ENCODE measurements at regions not wholly inside any gene's neighbourhood (a gene's known extent, or its start where the extent isn't known, plus 50 kb on each side); places are given as distances from the start of the nearest gene placed in this dataset.

DNA sequence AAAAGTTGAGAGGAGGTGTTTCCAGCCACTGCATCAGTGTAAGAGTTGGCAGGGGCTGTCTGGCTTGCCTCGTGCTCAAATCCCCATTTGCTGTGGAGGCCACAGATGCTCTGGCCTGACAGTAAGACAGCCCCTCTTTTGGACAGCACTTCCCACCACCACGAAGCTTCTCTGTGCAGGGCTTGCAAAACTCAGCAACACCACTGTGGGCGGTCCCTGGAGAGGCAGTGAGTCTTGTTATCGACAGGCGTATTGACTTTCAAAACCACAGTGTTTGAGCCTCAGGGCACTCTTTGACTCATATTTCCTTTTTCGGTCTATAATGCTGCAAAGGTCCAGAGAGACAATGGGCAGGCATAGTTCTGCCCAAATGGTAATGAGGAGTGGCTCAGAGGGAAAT, 539.5 kb downstream of the EBF1 start:
- no peak overlapping the region for H3K9ac ChIP-seq (ENCODE audit: insufficient read depth in 1 of 2, low read length in 2 of 2)
- no peak for ATAC-seq (ENCODE audit: insufficient read depth, low FRiP score)
- no peak overlapping the region for H3K4me3 ChIP-seq
- peak in 1 of 3 donors; percentile 6 for DNase-seq
- no peak overlapping the region for H3K27ac ChIP-seq (ENCODE audit: low read depth in 1 of 2, low read length in 1 of 2)
- H3K9me3 ChIP-seq (ENCODE audit: control insufficient read depth in 4 of 4, insufficient read depth in 3 of 4, low read length in 3 of 4) = no peaks in the 10 kb centered on the region
- 50 to 60% methylated on average over 6 of the region's 6 CpGs for WGBS, 2 donors
- no peaks in the 10 kb centered on the region for H3K36me3 ChIP-seq (ENCODE audit: control insufficient read depth in 4 of 4, insufficient read depth in 4 of 4, low read length in 4 of 4)
- TF ChIP-seq CTCF (IDR thresholded peaks at IDR 0.05; ENCODE audit: control extremely low read depth, extremely low read depth) = no peak
- H3K27me3 ChIP-seq (ENCODE audit: control insufficient read depth in 3 of 3, insufficient read depth in 3 of 3, low read length in 2 of 3) = no peaks in the 10 kb centered on the region
- H3K4me1 ChIP-seq (ENCODE audit: control insufficient read depth in 5 of 5, insufficient read depth in 5 of 5, low read length in 5 of 5) = peaks cover 0 to 2% (median 0%) of the 10 kb centered on the region in 5 donors

GRCh38 chr5:158559643-158560042, 540.1 kb downstream of the EBF1 start:
- ATAC-seq (ENCODE audit: insufficient read depth, low FRiP score) = no peak
- Histone ChIP-seq H3K4me1 (ENCODE audit: control insufficient read depth in 5 of 5, insufficient read depth in 5 of 5, low read length in 5 of 5) (peaks cover 0 to 2% (median 0%) of the 10 kb centered on the region in 5 donors), H3K36me3 (ENCODE audit: control insufficient read depth in 4 of 4, insufficient read depth in 4 of 4, low read length in 4 of 4) (no peaks in the 10 kb centered on the region), H3K4me3 (no peak overlapping the region), H3K9me3 (ENCODE audit: control insufficient read depth in 4 of 4, insufficient read depth in 3 of 4, low read length in 3 of 4) (no peaks in the 10 kb centered on the region), H3K27me3 (ENCODE audit: control insufficient read depth in 3 of 3, insufficient read depth in 3 of 3, low read length in 2 of 3) (no peaks in the 10 kb centered on the region), H3K9ac (ENCODE audit: insufficient read depth in 1 of 2, low read length in 2 of 2) (no peak overlapping the region), H3K27ac (ENCODE audit: low read depth in 1 of 2, low read length in 1 of 2) (no peak overlapping the region)
- no peak for TF ChIP-seq CTCF (IDR thresholded peaks at IDR 0.05; ENCODE audit: control extremely low read depth, extremely low read depth)
- WGBS, 2 donors = 93 to 95% methylated on average over 7 of the region's 7 CpGs
- no peak for DNase-seq

DNA sequence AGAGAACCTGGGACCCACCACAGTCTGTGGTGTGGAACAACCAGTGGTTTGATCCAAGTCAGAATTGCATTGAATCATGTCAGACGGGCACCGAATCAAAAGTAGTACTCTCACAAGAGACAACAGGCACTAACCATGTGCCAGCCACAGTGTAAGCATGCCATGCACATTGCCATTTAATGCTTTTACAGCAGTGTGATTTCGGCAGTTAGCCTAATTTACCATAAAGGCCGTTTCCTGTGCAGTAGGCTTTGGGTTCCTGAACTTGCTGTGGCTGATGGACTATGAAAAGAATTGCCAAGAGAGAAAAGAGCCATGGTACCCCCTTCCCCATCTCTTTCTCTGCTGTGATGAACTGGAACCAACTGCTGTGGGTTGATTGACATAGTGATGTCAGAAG, 540.6 kb downstream of the EBF1 start:
- peaks cover 0 to 2% (median 0%) of the 10 kb centered on the region in 5 donors for H3K4me1 ChIP-seq (ENCODE audit: control insufficient read depth in 5 of 5, insufficient read depth in 5 of 5, low read length in 5 of 5)
- H3K27me3 ChIP-seq (ENCODE audit: control insufficient read depth in 3 of 3, insufficient read depth in 3 of 3, low read length in 2 of 3) = no peaks in the 10 kb centered on the region
- ATAC-seq (ENCODE audit: insufficient read depth, low FRiP score) = no peak
- no peak for DNase-seq
- no peak for TF ChIP-seq CTCF (IDR thresholded peaks at IDR 0.05; ENCODE audit: control extremely low read depth, extremely low read depth)
- H3K4me3 ChIP-seq = no peak overlapping the region
- 90 to 91% methylated on average over 4 of the region's 4 CpGs for WGBS, 2 donors
- no peaks in the 10 kb centered on the region for H3K9me3 ChIP-seq (ENCODE audit: control insufficient read depth in 4 of 4, insufficient read depth in 3 of 4, low read length in 3 of 4)
- H3K27ac ChIP-seq (ENCODE audit: low read depth in 1 of 2, low read length in 1 of 2) = no peak overlapping the region
- no peak overlapping the region for H3K9ac ChIP-seq (ENCODE audit: insufficient read depth in 1 of 2, low read length in 2 of 2)
- H3K36me3 ChIP-seq (ENCODE audit: control insufficient read depth in 4 of 4, insufficient read depth in 4 of 4, low read length in 4 of 4) = no peaks in the 10 kb centered on the region

DNA sequence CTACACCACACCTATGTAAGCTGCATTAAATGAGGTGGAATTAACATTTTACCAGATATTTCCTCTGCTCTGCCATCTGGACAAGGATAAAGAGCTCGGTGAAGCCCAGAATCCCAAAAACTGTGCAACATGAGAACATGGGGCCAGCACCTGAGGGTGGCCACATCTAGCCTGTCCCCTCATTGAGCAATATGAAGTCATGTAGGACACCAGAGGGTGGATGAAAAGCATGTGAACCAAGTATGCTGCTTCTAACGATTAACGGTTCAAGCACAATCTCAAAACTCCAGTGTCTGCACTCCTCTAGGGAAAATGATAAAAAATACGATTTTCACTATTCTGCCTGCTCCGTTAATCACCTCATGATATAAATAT, 545.8 kb downstream of the EBF1 start:
- TF ChIP-seq CTCF (IDR thresholded peaks at IDR 0.05; ENCODE audit: control extremely low read depth, extremely low read depth) = no peak
- H3K27me3 ChIP-seq (ENCODE audit: control insufficient read depth in 3 of 3, insufficient read depth in 3 of 3, low read length in 2 of 3) = no peaks in the 10 kb centered on the region
- no peak overlapping the region for H3K4me3 ChIP-seq
- peaks cover 0 to 3% (median 0%) of the 10 kb centered on the region in 4 donors for H3K9me3 ChIP-seq (ENCODE audit: control insufficient read depth in 4 of 4, insufficient read depth in 3 of 4, low read length in 3 of 4)
- H3K4me1 ChIP-seq (ENCODE audit: control insufficient read depth in 5 of 5, insufficient read depth in 5 of 5, low read length in 5 of 5) = peaks cover 0 to 3% (median 0%) of the 10 kb centered on the region in 5 donors
- H3K27ac ChIP-seq (ENCODE audit: low read depth in 1 of 2, low read length in 1 of 2) = no peak overlapping the region
- ATAC-seq (ENCODE audit: insufficient read depth, low FRiP score) (no peak), DNase-seq (no peak)
- 92 to 96% methylated on average over 5 of the region's 5 CpGs for WGBS, 2 donors
- no peaks in the 10 kb centered on the region for H3K36me3 ChIP-seq (ENCODE audit: control insufficient read depth in 4 of 4, insufficient read depth in 4 of 4, low read length in 4 of 4)
- no peak overlapping the region for H3K9ac ChIP-seq (ENCODE audit: insufficient read depth in 1 of 2, low read length in 2 of 2)

Data from lung (tissue), 11 donors.